Natural killer cell (primary cell): ENCODE measurements at regions not wholly inside any gene's neighbourhood (a gene's known extent, or its start where the extent isn't known, plus 50 kb on each side); places are given as distances from the start of the nearest gene placed in this dataset.

ENCODE experiments used
- ATAC-seq, 3 donors: fragments of 150-1000 bp in 2 of 3; fragments of 200-7000 bp in 1 of 3; cut with Tn5 transposase; 1 replicate in 1 of 3; 2 replicates in 2 of 3; pipeline ENCODE4 v1.10.0; 2021; ENCODE audit warnings: mild to moderate bottlenecking in 2 of 3, moderate library complexity in 2 of 3
- DNase-seq, 2 donors: peaks; one replicate each; pipeline versions ENCODE4 v3.0.0 to v3.0.0-alpha.2; 2013 to 2021; ENCODE audit warnings: mixed read lengths in 1 of 2
- H3K27ac ChIP-seq: one replicate; pipeline ENCODE4 v1.5.1; 2013; ENCODE audit warnings: mild to moderate bottlenecking, low read length
- H3K27me3 ChIP-seq: one replicate; pipeline ENCODE4 v1.6.1; 2013; ENCODE audit warnings: low read length; ENCODE audit not compliant: control insufficient read depth, insufficient read depth
- H3K36me3 ChIP-seq: one replicate; pipeline ENCODE4 v1.6.1; 2013; ENCODE audit warnings: low read length; ENCODE audit not compliant: control insufficient read depth, insufficient read depth
- H3K4me1 ChIP-seq: one replicate; pipeline ENCODE4 v1.6.1; 2013; ENCODE audit warnings: low read length; ENCODE audit not compliant: control insufficient read depth, insufficient read depth
- H3K4me3 ChIP-seq: one replicate; pipeline ENCODE4 v1.5.1; 2013; ENCODE audit warnings: low read length
- H3K9me3 ChIP-seq: one replicate; pipeline ENCODE4 v1.6.1; 2013; ENCODE audit warnings: low read length; ENCODE audit not compliant: control insufficient read depth, insufficient read depth
- H3K27ac Mint-ChIP-seq, 2 donors: one replicate each; pipeline ENCODE4 v1.8.0; 2022; ENCODE audit warnings: mild to moderate bottlenecking in 2 of 2, mixed read lengths in 2 of 2, moderate library complexity in 1 of 2
- H3K27me3 Mint-ChIP-seq, 2 donors: one replicate each; pipeline ENCODE4 v1.8.0; 2022; ENCODE audit warnings: low read depth in 2 of 2, mixed read lengths in 2 of 2
- H3K36me3 Mint-ChIP-seq: one replicate; pipeline ENCODE4 v1.8.0; 2022; ENCODE audit warnings: mixed read lengths
- H3K4me1 Mint-ChIP-seq, 2 donors: one replicate each; pipeline ENCODE4 v1.8.0; 2022; ENCODE audit warnings: mixed read lengths in 2 of 2
- H3K4me3 Mint-ChIP-seq: one replicate; pipeline ENCODE4 v1.8.0; 2022; ENCODE audit warnings: mild to moderate bottlenecking, moderate library complexity, mixed read lengths
- H3K9me3 Mint-ChIP-seq, 2 donors: one replicate each; pipeline ENCODE4 v1.8.0; 2022; ENCODE audit warnings: mixed read lengths in 2 of 2
- WGBS: methylation state at CpG from one replicate; pipeline ENCODE4 v1.1.7; 2013; ENCODE audit warnings: missing lambda C conversion rate; ENCODE audit not compliant: insufficient coverage; 5-methylcytosine and 5-hydroxymethylcytosine counted together
- intact Hi-C: fragments of 100-400 bp; cut with micrococcal nuclease; formaldehyde crosslinking; loops from one replicate; pipeline ENCODE4 v1.14.2; 2022
- TF ChIP-seq, protein P1 (sequence below): fragments of 200-600 bp; IDR thresholded peaks from one replicate; pipeline ENCODE4 v1.8.0; 2022; ENCODE audit warnings: antibody characterized with exemption

- no peaks in the 10 kb centered on the region for H3K9me3 Mint-ChIP-seq
- H3K4me1 Mint-ChIP-seq: no peaks in the 10 kb centered on the region
- H3K4me3 Mint-ChIP-seq: no peak overlapping the region
- WGBS: 80% methylated on average over 3 of the region's 3 CpGs
- peaks cover 6 to 22% of the 10 kb centered on the region in 2 donors for H3K27me3 Mint-ChIP-seq
- DNase-seq (no peak), ATAC-seq (no peak)
- H3K36me3 Mint-ChIP-seq: no peaks in the 10 kb centered on the region
- intact Hi-C loops: no loop called here
- TF ChIP-seq, protein P1, sequence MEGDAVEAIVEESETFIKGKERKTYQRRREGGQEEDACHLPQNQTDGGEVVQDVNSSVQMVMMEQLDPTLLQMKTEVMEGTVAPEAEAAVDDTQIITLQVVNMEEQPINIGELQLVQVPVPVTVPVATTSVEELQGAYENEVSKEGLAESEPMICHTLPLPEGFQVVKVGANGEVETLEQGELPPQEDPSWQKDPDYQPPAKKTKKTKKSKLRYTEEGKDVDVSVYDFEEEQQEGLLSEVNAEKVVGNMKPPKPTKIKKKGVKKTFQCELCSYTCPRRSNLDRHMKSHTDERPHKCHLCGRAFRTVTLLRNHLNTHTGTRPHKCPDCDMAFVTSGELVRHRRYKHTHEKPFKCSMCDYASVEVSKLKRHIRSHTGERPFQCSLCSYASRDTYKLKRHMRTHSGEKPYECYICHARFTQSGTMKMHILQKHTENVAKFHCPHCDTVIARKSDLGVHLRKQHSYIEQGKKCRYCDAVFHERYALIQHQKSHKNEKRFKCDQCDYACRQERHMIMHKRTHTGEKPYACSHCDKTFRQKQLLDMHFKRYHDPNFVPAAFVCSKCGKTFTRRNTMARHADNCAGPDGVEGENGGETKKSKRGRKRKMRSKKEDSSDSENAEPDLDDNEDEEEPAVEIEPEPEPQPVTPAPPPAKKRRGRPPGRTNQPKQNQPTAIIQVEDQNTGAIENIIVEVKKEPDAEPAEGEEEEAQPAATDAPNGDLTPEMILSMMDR: no peak
- Histone ChIP-seq H3K4me1 (no peaks in the 10 kb centered on the region), H3K36me3 (no peaks in the 10 kb centered on the region), H3K4me3 (no peak overlapping the region), H3K9me3 (no peaks in the 10 kb centered on the region), H3K27ac (no peak overlapping the region), H3K27me3 (peaks cover 2% of the 10 kb centered on the region)
- H3K27ac Mint-ChIP-seq: no peak overlapping the region
Observed at GRCh38 chr14:56888274-56888673, 78.0 kb upstream of the OTX2 start.

- intact Hi-C loops: no loop called here
- no peaks in the 10 kb centered on the region for H3K36me3 Mint-ChIP-seq
- Histone ChIP-seq H3K4me3 (no peak overlapping the region), H3K36me3 (no peaks in the 10 kb centered on the region), H3K27ac (no peak overlapping the region), H3K4me1 (no peaks in the 10 kb centered on the region), H3K27me3 (peaks cover 2% of the 10 kb centered on the region), H3K9me3 (no peaks in the 10 kb centered on the region)
- H3K9me3 Mint-ChIP-seq: peaks cover 0 to 3% of the 10 kb centered on the region in 2 donors
- no peak overlapping the region for H3K27ac Mint-ChIP-seq
- 60% methylated on average over 2 of the region's 2 CpGs for WGBS
- DNase-seq (no peak), ATAC-seq (no peak)
- H3K27me3 Mint-ChIP-seq: peaks cover 4 to 13% of the 10 kb centered on the region in 2 donors
- no peaks in the 10 kb centered on the region for H3K4me1 Mint-ChIP-seq
- TF ChIP-seq, protein P1: no peak
- H3K4me3 Mint-ChIP-seq: no peak overlapping the region
Observed at GRCh38 chr14:56887216-56887615, 76.9 kb upstream of the OTX2 start.

- peaks cover 2% of the 10 kb centered on the region for H3K27me3 ChIP-seq
- H3K36me3 ChIP-seq: no peaks in the 10 kb centered on the region
- H3K4me1 ChIP-seq: no peaks in the 10 kb centered on the region
- intact Hi-C loops: no loop called here
- Mint-ChIP-seq H3K27ac (no peak overlapping the region), H3K36me3 (no peaks in the 10 kb centered on the region), H3K4me1 (no peaks in the 10 kb centered on the region), H3K4me3 (no peak overlapping the region), H3K9me3 (peaks cover 0 to 3% of the 10 kb centered on the region in 2 donors), H3K27me3 (peaks cover 4 to 13% of the 10 kb centered on the region in 2 donors)
- TF ChIP-seq, protein P1: no peak
- no peaks in the 10 kb centered on the region for H3K9me3 ChIP-seq
- no peak overlapping the region for H3K4me3 ChIP-seq
- 89% methylated on average over 6 of the region's 6 CpGs for WGBS
- no peak for DNase-seq
- ATAC-seq: no peak
- H3K27ac ChIP-seq: no peak overlapping the region
Observed at GRCh38 chr14:56886471-56887062, 76.3 kb upstream of the OTX2 start.

- H3K27me3 Mint-ChIP-seq: peaks cover 4 to 13% of the 10 kb centered on the region in 2 donors
- Histone ChIP-seq H3K27me3 (peaks cover 2% of the 10 kb centered on the region), H3K9me3 (no peaks in the 10 kb centered on the region), H3K27ac (no peak overlapping the region), H3K4me1 (no peaks in the 10 kb centered on the region), H3K36me3 (no peaks in the 10 kb centered on the region), H3K4me3 (no peak overlapping the region)
- TF ChIP-seq, protein P1: no peak
- intact Hi-C loops: no loop called here
- 64% methylated on average over 2 of the region's 2 CpGs for WGBS
- DNase-seq: no peak
- H3K9me3 Mint-ChIP-seq: peaks cover 0 to 3% of the 10 kb centered on the region in 2 donors
- no peaks in the 10 kb centered on the region for H3K4me1 Mint-ChIP-seq
- no peaks in the 10 kb centered on the region for H3K36me3 Mint-ChIP-seq
- no peak overlapping the region for H3K4me3 Mint-ChIP-seq
- H3K27ac Mint-ChIP-seq: no peak overlapping the region
- no peak for ATAC-seq
Observed at GRCh38 chr14:56885825-56886224, 75.5 kb upstream of the OTX2 start.
